Kidney epithelial cell (primary cell): ENCODE measurements at regions not wholly inside any gene's neighbourhood (a gene's known extent, or its start where the extent isn't known, plus 50 kb on each side); places are given as distances from the start of the nearest gene placed in this dataset.

Source experiments
- DNase-seq: peaks from one replicate; pipeline ENCODE4 v3.0.0-alpha.2; 2010; ENCODE audit warnings: low read depth
- H3K27me3 ChIP-seq: 2 replicates; pipeline ENCODE4 v1.6.0; 2011; ENCODE audit warnings: low read length; ENCODE audit not compliant: control insufficient read depth, insufficient read depth
- H3K36me3 ChIP-seq: 2 replicates; pipeline ENCODE4 v1.5.1; 2011; ENCODE audit warnings: low read length; ENCODE audit not compliant: control insufficient read depth, insufficient read depth
- H3K4me3 ChIP-seq: 2 replicates; pipeline ENCODE4 v1.5.1; 2011; ENCODE audit warnings: low read depth, mild to moderate bottlenecking, control low read depth, low read length
- CTCF ChIP-seq: IDR thresholded peaks from 2 replicates; pipeline ENCODE4 v1.5.1; 2011; ENCODE audit warnings: mild to moderate bottlenecking, moderate library complexity, low read length, control low read depth, inconsistent platforms; ENCODE audit not compliant: insufficient read depth, poor library complexity, severe bottlenecking

- DNase-seq, result no peak
- no peaks in the 10 kb centered on the region for H3K27me3 ChIP-seq
- no peak overlapping the region for H3K4me3 ChIP-seq
- TF ChIP-seq CTCF, result no peak
- H3K36me3 ChIP-seq, result no peaks in the 10 kb centered on the region
Observed at GRCh38 chr4:132707955-132708354, 441.1 kb upstream of the PCDH10 start.

- no peak for DNase-seq
- no peak for TF ChIP-seq CTCF
- Histone ChIP-seq H3K36me3 (no peaks in the 10 kb centered on the region), H3K4me3 (no peak overlapping the region), H3K27me3 (no peaks in the 10 kb centered on the region)
Observed at GRCh38 chr4:132709056-132709455, 440.0 kb upstream of the PCDH10 start.

- DNase-seq, result no peak
Observed at GRCh38 chr4:132710971-132711370, 438.1 kb upstream of the PCDH10 start.

GRCh38 chr4:132737344-132737743, 411.8 kb upstream of the PCDH10 start:
- DNase-seq, result no peak
- H3K27me3 ChIP-seq, result no peaks in the 10 kb centered on the region
- no peak for TF ChIP-seq CTCF
- H3K36me3 ChIP-seq, result no peaks in the 10 kb centered on the region
- H3K4me3 ChIP-seq, result no peak overlapping the region

More at GRCh38 chr4:132710971-132711370, 438.1 kb upstream of the PCDH10 start:
- no peak for TF ChIP-seq CTCF
- H3K36me3 ChIP-seq, result no peaks in the 10 kb centered on the region
- H3K27me3 ChIP-seq, result no peaks in the 10 kb centered on the region
- H3K4me3 ChIP-seq, result no peak overlapping the region

- DNase-seq, result no peak
- Histone ChIP-seq H3K4me3 (no peak overlapping the region), H3K36me3 (no peaks in the 10 kb centered on the region), H3K27me3 (no peaks in the 10 kb centered on the region)
- no peak for TF ChIP-seq CTCF
Observed at GRCh38 chr4:132759199-132759780, 389.8 kb upstream of the PCDH10 start.

GRCh38 chr4:132763465-132763864, 385.6 kb upstream of the PCDH10 start:
- no peak for DNase-seq
- Histone ChIP-seq H3K36me3 (no peaks in the 10 kb centered on the region), H3K4me3 (no peak overlapping the region), H3K27me3 (no peaks in the 10 kb centered on the region)
- no peak for TF ChIP-seq CTCF
